HL-60 (cell line): ENCODE measurements at regions not wholly inside any gene's neighbourhood (a gene's known extent, or its start where the extent isn't known, plus 50 kb on each side); places are given as distances from the start of the nearest gene placed in this dataset.

Experiments used
- GABPA ChIP-seq: IDR thresholded peaks from 2 replicates; pipeline ENCODE4 v1.6.1; 2012; ENCODE audit warnings: low read depth
- POLR2AphosphoS5 ChIP-seq: IDR thresholded peaks from 2 replicates; pipeline ENCODE4 v1.6.1; 2012; ENCODE audit warnings: low read depth
- REST ChIP-seq: IDR thresholded peaks from 2 replicates; pipeline ENCODE4 v1.6.1; 2012; ENCODE audit warnings: low read depth; ENCODE audit not compliant: insufficient replicate concordance
- TF ChIP-seq, protein P1 (sequence below): IDR thresholded peaks from one replicate; pipeline ENCODE4 v1.5.1; 2011; ENCODE audit warnings: low read length, control low read depth, inconsistent platforms; ENCODE audit not compliant: insufficient read depth

DNA sequence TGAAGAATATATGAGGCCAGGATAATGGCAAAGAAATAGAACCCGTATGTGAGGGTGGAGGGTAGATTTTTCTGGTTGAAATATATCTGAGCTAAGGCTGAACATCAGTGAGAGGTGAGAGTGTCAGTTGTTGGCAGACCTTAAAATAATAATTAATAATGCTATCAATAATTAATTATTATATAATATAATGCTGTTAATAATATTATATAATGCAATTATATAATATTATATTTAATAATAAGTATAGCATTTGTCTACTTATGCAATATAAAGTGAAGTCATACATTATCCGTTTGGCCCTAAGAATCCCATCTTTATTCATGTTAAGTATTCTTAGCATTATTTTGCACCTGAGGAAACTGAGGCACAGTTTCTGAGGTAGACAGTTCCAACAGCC lies 269.9 kb upstream of the FZD8 start:
- TF ChIP-seq, protein P1, sequence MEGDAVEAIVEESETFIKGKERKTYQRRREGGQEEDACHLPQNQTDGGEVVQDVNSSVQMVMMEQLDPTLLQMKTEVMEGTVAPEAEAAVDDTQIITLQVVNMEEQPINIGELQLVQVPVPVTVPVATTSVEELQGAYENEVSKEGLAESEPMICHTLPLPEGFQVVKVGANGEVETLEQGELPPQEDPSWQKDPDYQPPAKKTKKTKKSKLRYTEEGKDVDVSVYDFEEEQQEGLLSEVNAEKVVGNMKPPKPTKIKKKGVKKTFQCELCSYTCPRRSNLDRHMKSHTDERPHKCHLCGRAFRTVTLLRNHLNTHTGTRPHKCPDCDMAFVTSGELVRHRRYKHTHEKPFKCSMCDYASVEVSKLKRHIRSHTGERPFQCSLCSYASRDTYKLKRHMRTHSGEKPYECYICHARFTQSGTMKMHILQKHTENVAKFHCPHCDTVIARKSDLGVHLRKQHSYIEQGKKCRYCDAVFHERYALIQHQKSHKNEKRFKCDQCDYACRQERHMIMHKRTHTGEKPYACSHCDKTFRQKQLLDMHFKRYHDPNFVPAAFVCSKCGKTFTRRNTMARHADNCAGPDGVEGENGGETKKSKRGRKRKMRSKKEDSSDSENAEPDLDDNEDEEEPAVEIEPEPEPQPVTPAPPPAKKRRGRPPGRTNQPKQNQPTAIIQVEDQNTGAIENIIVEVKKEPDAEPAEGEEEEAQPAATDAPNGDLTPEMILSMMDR = no peak
- TF ChIP-seq POLR2AphosphoS5 = no peak
- no peak for TF ChIP-seq REST
- no peak for TF ChIP-seq GABPA
